ENCODE measurements at regions not wholly inside any gene's neighbourhood (a gene's known extent, or its start where the extent isn't known, plus 50 kb on each side); places are given as distances from the start of the nearest gene placed in this dataset.

DNA sequence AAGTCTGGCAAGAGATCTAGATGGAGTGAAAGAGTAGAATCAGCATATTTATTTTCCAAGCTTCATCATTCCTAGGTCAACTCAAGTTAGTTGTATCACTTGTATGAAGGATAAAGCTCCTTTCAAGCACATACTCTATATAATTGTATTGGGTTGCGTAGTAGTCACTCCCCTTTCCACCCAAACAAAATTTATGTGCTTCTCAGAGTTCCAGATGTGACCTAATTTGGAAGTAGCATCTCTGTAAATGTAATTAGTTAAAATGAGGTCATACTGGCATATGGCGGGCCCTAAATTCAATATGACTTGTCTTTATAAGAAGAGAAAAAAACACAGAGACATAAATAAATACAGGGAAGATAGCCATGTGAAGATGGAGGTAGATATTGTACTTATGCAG is 226.8 kb upstream of the CHORDC1 start:
- TF ChIP-seq, protein P1, sequence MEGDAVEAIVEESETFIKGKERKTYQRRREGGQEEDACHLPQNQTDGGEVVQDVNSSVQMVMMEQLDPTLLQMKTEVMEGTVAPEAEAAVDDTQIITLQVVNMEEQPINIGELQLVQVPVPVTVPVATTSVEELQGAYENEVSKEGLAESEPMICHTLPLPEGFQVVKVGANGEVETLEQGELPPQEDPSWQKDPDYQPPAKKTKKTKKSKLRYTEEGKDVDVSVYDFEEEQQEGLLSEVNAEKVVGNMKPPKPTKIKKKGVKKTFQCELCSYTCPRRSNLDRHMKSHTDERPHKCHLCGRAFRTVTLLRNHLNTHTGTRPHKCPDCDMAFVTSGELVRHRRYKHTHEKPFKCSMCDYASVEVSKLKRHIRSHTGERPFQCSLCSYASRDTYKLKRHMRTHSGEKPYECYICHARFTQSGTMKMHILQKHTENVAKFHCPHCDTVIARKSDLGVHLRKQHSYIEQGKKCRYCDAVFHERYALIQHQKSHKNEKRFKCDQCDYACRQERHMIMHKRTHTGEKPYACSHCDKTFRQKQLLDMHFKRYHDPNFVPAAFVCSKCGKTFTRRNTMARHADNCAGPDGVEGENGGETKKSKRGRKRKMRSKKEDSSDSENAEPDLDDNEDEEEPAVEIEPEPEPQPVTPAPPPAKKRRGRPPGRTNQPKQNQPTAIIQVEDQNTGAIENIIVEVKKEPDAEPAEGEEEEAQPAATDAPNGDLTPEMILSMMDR (IDR thresholded peaks at IDR 0.05): no peak
- no peak for TF ChIP-seq POLR2A (IDR thresholded peaks at IDR 0.05)

Measured in body of pancreas (tissue), 4 donors.